Activated T-cell treated with anti-CD3 and anti-CD28 coated beads, Interleukin-2, amount 50 U/mL, for 72 hours (primary cell): ENCODE measurements at regions not wholly inside any gene's neighbourhood (a gene's known extent, or its start where the extent isn't known, plus 50 kb on each side); places are given as distances from the start of the nearest gene placed in this dataset.

Source experiments
- ATAC-seq, 2 donors: fragments of 150-1000 bp; cut with Tn5 transposase; replicated peaks in 1 of 2; 2 replicates each; pipeline ENCODE4 v1.10.0; 2021; ENCODE audit warnings: moderate library complexity in 2 of 2, mild to moderate bottlenecking in 1 of 2
- DNase-seq, 2 donors: peaks; one replicate each; pipeline ENCODE4 v3.0.0; 2021 to 2022; ENCODE audit warnings: mixed read lengths in 1 of 2
- H3K27ac Mint-ChIP-seq: one replicate; pipeline ENCODE4 v1.8.0; 2022; ENCODE audit warnings: mild to moderate bottlenecking, moderate library complexity, mixed read lengths
- H3K27me3 Mint-ChIP-seq: one replicate; pipeline ENCODE4 v1.8.0; 2022; ENCODE audit warnings: low read depth, mixed read lengths
- H3K36me3 Mint-ChIP-seq, 2 donors: one replicate each; pipeline ENCODE4 v1.8.0; 2022; ENCODE audit warnings: mixed read lengths in 2 of 2, mild to moderate bottlenecking in 1 of 2; ENCODE audit not compliant: insufficient read depth in 2 of 2
- H3K4me1 Mint-ChIP-seq: one replicate; pipeline ENCODE4 v1.8.0; 2022; ENCODE audit warnings: low read depth, mixed read lengths
- H3K4me3 Mint-ChIP-seq, 2 donors: one replicate each; pipeline ENCODE4 v1.8.0; 2022; ENCODE audit warnings: mild to moderate bottlenecking in 2 of 2, mixed read lengths in 2 of 2, moderate library complexity in 2 of 2
- H3K9me3 Mint-ChIP-seq, 2 donors: one replicate each; pipeline ENCODE4 v1.8.0; 2022; ENCODE audit warnings: mixed read lengths in 2 of 2

GRCh38 chr10:117718986-117719920 lies 176.7 kb downstream of the EMX2 start:
- no peak for DNase-seq
- Mint-ChIP-seq H3K27ac (no peak overlapping the region), H3K4me1 (no peaks in the 10 kb centered on the region), H3K27me3 (no peaks in the 10 kb centered on the region), H3K4me3 (no peak overlapping the region), H3K36me3 (no peaks in the 10 kb centered on the region), H3K9me3 (no peaks in the 10 kb centered on the region)
- ATAC-seq: no peak

GRCh38 chr10:117720931-117721835 lies 178.6 kb downstream of the EMX2 start:
- Mint-ChIP-seq H3K4me1 (no peaks in the 10 kb centered on the region), H3K9me3 (peaks cover 0 to 1% of the 10 kb centered on the region in 2 donors), H3K27me3 (no peaks in the 10 kb centered on the region), H3K27ac (no peak overlapping the region), H3K36me3 (no peaks in the 10 kb centered on the region), H3K4me3 (no peak overlapping the region)
- ATAC-seq (no peak), DNase-seq (no peak)

GRCh38 chr10:117721873-117722272 lies 179.3 kb downstream of the EMX2 start:
- Mint-ChIP-seq H3K4me3 (no peak overlapping the region), H3K9me3 (peaks cover 0 to 1% of the 10 kb centered on the region in 2 donors), H3K27me3 (no peaks in the 10 kb centered on the region), H3K36me3 (no peaks in the 10 kb centered on the region), H3K4me1 (no peaks in the 10 kb centered on the region), H3K27ac (no peak overlapping the region)
- ATAC-seq (no peak), DNase-seq (no peak)

GRCh38 chr10:117723343-117723742 lies 180.8 kb downstream of the EMX2 start:
- Mint-ChIP-seq H3K36me3 (no peaks in the 10 kb centered on the region), H3K4me1 (no peaks in the 10 kb centered on the region), H3K9me3 (peaks cover 0 to 3% of the 10 kb centered on the region in 2 donors), H3K4me3 (no peak overlapping the region), H3K27me3 (peaks cover 10% of the 10 kb centered on the region), H3K27ac (no peak overlapping the region)
- no peak for ATAC-seq
- no peak for DNase-seq

- no peak overlapping the region for H3K27ac Mint-ChIP-seq
- DNase-seq: no peak
Measured at GRCh38 chr10:117725993-117726392, 183.4 kb downstream of the EMX2 start.

GRCh38 chr10:117726596-117727295 lies 184.2 kb downstream of the EMX2 start:
- H3K9me3 Mint-ChIP-seq: peaks cover 0 to 3% of the 10 kb centered on the region in 2 donors
- ATAC-seq (no peak), DNase-seq (no peak)
- H3K4me1 Mint-ChIP-seq: no peaks in the 10 kb centered on the region
- H3K36me3 Mint-ChIP-seq: no peaks in the 10 kb centered on the region
- H3K4me3 Mint-ChIP-seq: no peak overlapping the region
- H3K27ac Mint-ChIP-seq: no peak overlapping the region
- H3K27me3 Mint-ChIP-seq: peaks cover 31% of the 10 kb centered on the region

More at GRCh38 chr10:117725993-117726392, 183.4 kb downstream of the EMX2 start:
- peaks cover 0 to 3% of the 10 kb centered on the region in 2 donors for H3K9me3 Mint-ChIP-seq
- H3K4me1 Mint-ChIP-seq: no peaks in the 10 kb centered on the region
- ATAC-seq: no peak
- H3K27me3 Mint-ChIP-seq: peaks cover 24% of the 10 kb centered on the region
- no peaks in the 10 kb centered on the region for H3K36me3 Mint-ChIP-seq
- H3K4me3 Mint-ChIP-seq: no peak overlapping the region

- no peaks in the 10 kb centered on the region for H3K36me3 Mint-ChIP-seq
- H3K4me3 Mint-ChIP-seq: no peak overlapping the region
- peaks cover 37% of the 10 kb centered on the region for H3K27me3 Mint-ChIP-seq
- H3K9me3 Mint-ChIP-seq: peaks cover 0 to 3% of the 10 kb centered on the region in 2 donors
- no peaks in the 10 kb centered on the region for H3K4me1 Mint-ChIP-seq
- DNase-seq (no peak), ATAC-seq (no peak)
- no peak overlapping the region for H3K27ac Mint-ChIP-seq
Measured at GRCh38 chr10:117727421-117727820, 184.9 kb downstream of the EMX2 start.

- Mint-ChIP-seq H3K9me3 (peaks cover 0 to 3% of the 10 kb centered on the region in 2 donors), H3K27me3 (peaks cover 40% of the 10 kb centered on the region), H3K4me3 (no peak overlapping the region), H3K27ac (no peak overlapping the region), H3K4me1 (no peaks in the 10 kb centered on the region), H3K36me3 (no peaks in the 10 kb centered on the region)
- no peak for ATAC-seq
- DNase-seq: no peak
Measured at GRCh38 chr10:117728087-117728486, 185.5 kb downstream of the EMX2 start.

- no peaks in the 10 kb centered on the region for H3K36me3 Mint-ChIP-seq
- H3K4me1 Mint-ChIP-seq: no peaks in the 10 kb centered on the region
- peaks cover 48% of the 10 kb centered on the region for H3K27me3 Mint-ChIP-seq
- peaks cover 0 to 3% of the 10 kb centered on the region in 2 donors for H3K9me3 Mint-ChIP-seq
- H3K27ac Mint-ChIP-seq: no peak overlapping the region
- no peak for DNase-seq
- no peak for ATAC-seq
- H3K4me3 Mint-ChIP-seq: no peak overlapping the region
Measured at GRCh38 chr10:117729156-117729555, 186.6 kb downstream of the EMX2 start.

- H3K4me1 Mint-ChIP-seq: no peaks in the 10 kb centered on the region
- no peak overlapping the region for H3K4me3 Mint-ChIP-seq
- H3K27me3 Mint-ChIP-seq: peaks cover 63% of the 10 kb centered on the region
- DNase-seq: no peak
- no peaks in the 10 kb centered on the region for H3K36me3 Mint-ChIP-seq
- peaks cover 0 to 2% of the 10 kb centered on the region in 2 donors for H3K9me3 Mint-ChIP-seq
- no peak for ATAC-seq
- H3K27ac Mint-ChIP-seq: no peak overlapping the region
Measured at GRCh38 chr10:117731121-117731791, 188.7 kb downstream of the EMX2 start.

GRCh38 chr10:117734731-117735405 lies 192.3 kb downstream of the EMX2 start:
- no peak overlapping the region for H3K27ac Mint-ChIP-seq
- H3K27me3 Mint-ChIP-seq: peaks cover 51% of the 10 kb centered on the region
- no peaks in the 10 kb centered on the region for H3K36me3 Mint-ChIP-seq
- DNase-seq: no peak
- H3K4me1 Mint-ChIP-seq: no peaks in the 10 kb centered on the region
- no peak for ATAC-seq
- H3K9me3 Mint-ChIP-seq: no peaks in the 10 kb centered on the region
- no peak overlapping the region for H3K4me3 Mint-ChIP-seq

GRCh38 chr10:117736655-117737054 lies 194.1 kb downstream of the EMX2 start:
- no peak overlapping the region for H3K4me3 Mint-ChIP-seq
- ATAC-seq: no peak
- no peak overlapping the region for H3K27ac Mint-ChIP-seq
- no peak for DNase-seq
- H3K4me1 Mint-ChIP-seq: no peaks in the 10 kb centered on the region
- no peaks in the 10 kb centered on the region for H3K9me3 Mint-ChIP-seq
- no peaks in the 10 kb centered on the region for H3K36me3 Mint-ChIP-seq
- peaks cover 39% of the 10 kb centered on the region for H3K27me3 Mint-ChIP-seq
